K562 (cell line): ENCODE measurements at regions not wholly inside any gene's neighbourhood (a gene's known extent, or its start where the extent isn't known, plus 50 kb on each side); places are given as distances from the start of the nearest gene placed in this dataset.

Experiments used
- ADNP ChIP-seq: fragments of 200-800 bp; sonication (Bioruptor generic); IDR thresholded peaks from 2 replicates; pipeline ENCODE4 v1.6.1; 2016; ENCODE audit warnings: missing genetic modification characterization, missing compliant biosample characterization
- BCL6 ChIP-seq: fragments of 250-450 bp; sonication (Bioruptor Pico); IDR thresholded peaks from 2 replicates; pipeline ENCODE4 v1.4.0; 2020
- BRD4 ChIP-seq: fragments of 200-600 bp; sonication (generic); IDR thresholded peaks from 2 replicates; pipeline ENCODE4 v1.6.1; 2017; ENCODE audit warnings: inconsistent platforms
- DMBX1 ChIP-seq: fragments of 250-450 bp; sonication (Bioruptor Pico); IDR thresholded peaks from 2 replicates; pipeline ENCODE4 v1.8.0; 2022; ENCODE audit warnings: inconsistent platforms, mild to moderate bottlenecking, moderate library complexity, borderline replicate concordance
- HES1 ChIP-seq: fragments of 450-650 bp; IDR thresholded peaks from 2 replicates; pipeline ENCODE4 v1.6.1; 2016; ENCODE audit warnings: low read depth, mild to moderate bottlenecking, moderate library complexity
- KLF13 ChIP-seq: fragments of 450-650 bp; IDR thresholded peaks from 2 replicates; pipeline ENCODE4 v1.6.1; 2016; ENCODE audit warnings: missing genetic modification characterization, low read depth, mild to moderate bottlenecking, missing compliant biosample characterization, moderate library complexity, borderline replicate concordance
- MYNN ChIP-seq, 2 experiments: sonication (generic); formaldehyde crosslinking in 1 of 2; IDR thresholded peaks; 2 replicates each; pipeline versions ENCODE4 v1.5.0 to v1.6.1; 2016 to 2020; ENCODE audit warnings: antibody characterized with exemption in 1 of 2, missing genetic modification reagents in 1 of 2
- NR4A1 ChIP-seq, 2 experiments: fragments of 250-450 bp in 1 of 2; fragments of 450-650 bp in 1 of 2; sonication (Bioruptor Pico) in 1 of 2; IDR thresholded peaks; 2 replicates each; pipeline versions ENCODE4 v1.4.0 to v1.6.1; 2016 to 2020; ENCODE audit warnings: mild to moderate bottlenecking in 2 of 2, missing compliant biosample characterization in 1 of 2, missing genetic modification characterization in 1 of 2, moderate library complexity in 1 of 2
- PBX2 ChIP-seq, 2 experiments: IDR thresholded peaks in 1 of 2; conservative IDR thresholded peaks in 1 of 2; 2 replicates each; pipeline ENCODE4 v1.6.1; 2016; ENCODE audit warnings: low read depth in 2 of 2, mild to moderate bottlenecking in 1 of 2, missing compliant biosample characterization in 1 of 2, missing genetic modification characterization in 1 of 2, moderate library complexity in 1 of 2
- RAD21 ChIP-seq, 2 experiments: fragments of 250-450 bp in 1 of 2; fragments of 450-650 bp in 1 of 2; sonication (Bioruptor Pico) in 1 of 2; formaldehyde crosslinking in 1 of 2; IDR thresholded peaks in 1 of 2; conservative IDR thresholded peaks in 1 of 2; 2 replicates each; pipeline versions ENCODE4 v1.4.0 to v1.8.0; 2020 to 2022; ENCODE audit warnings: mild to moderate bottlenecking in 2 of 2, moderate library complexity in 1 of 2
- SMARCC2 ChIP-seq: fragments of 450-650 bp; IDR thresholded peaks from 2 replicates; pipeline ENCODE4 v1.6.1; 2017; ENCODE audit warnings: antibody characterized with exemption, moderate library complexity, mild to moderate bottlenecking, low read depth
- ZBTB11 ChIP-seq, 3 experiments: fragments of 200-800 bp in 1 of 3; fragments of 250-450 bp in 1 of 3; fragments of 450-650 bp in 1 of 3; sonication (Bioruptor Pico) in 1 of 3; sonication (Bioruptor generic) in 1 of 3; formaldehyde crosslinking in 1 of 3; IDR thresholded peaks; 2 replicates each; pipeline versions ENCODE4 v1.6.1 to v1.8.0; 2016 to 2022; ENCODE audit warnings: mild to moderate bottlenecking in 2 of 3, missing genetic modification characterization in 2 of 3, missing compliant biosample characterization in 1 of 3, moderate library complexity in 1 of 3
- ZMIZ1 ChIP-seq, 2 experiments: fragments of 150-350 bp in 1 of 2; IDR thresholded peaks; 2 replicates each; pipeline ENCODE4 v1.6.1; 2012 to 2016; ENCODE audit warnings: low read depth in 2 of 2, low read length in 2 of 2, mild to moderate bottlenecking in 1 of 2, moderate library complexity in 1 of 2

GRCh38 chr11:95542868-95543551, 246.6 kb downstream of the FAM76B start (continued):
- TF ChIP-seq ZBTB11 (CRISPR knock-in tag; IDR thresholded peaks at IDR 0.05) = peak in 1 of 3 experiments; percentile 72; a peak in 1 of 6 replicates
- peak; percentile 43; the same call in 1 of the 2 replicates for TF ChIP-seq ADNP (tag)
- no peak for TF ChIP-seq NR4A1 (CRISPR knock-in tag; IDR thresholded peaks at IDR 0.05)
- TF ChIP-seq NR4A1 (tag; IDR thresholded peaks at IDR 0.05) = peak; percentile 65; the same call in 1 of the 2 replicates
- TF ChIP-seq PBX2 (CRISPR knock-in tag; IDR thresholded peaks at IDR 0.05; ENCODE audit: low read depth) = no peak
- peak; percentile 85 for TF ChIP-seq PBX2 (tag; conservative IDR thresholded peaks at IDR 0.05; ENCODE audit: low read depth)
- peak; percentile 74 for TF ChIP-seq HES1
- TF ChIP-seq RAD21 (CRISPR knock-in tag; conservative IDR thresholded peaks at IDR 0.05 in 1 of 2, IDR thresholded peaks at IDR 0.05 in 1 of 2) = peak; percentile 14 to 24; a peak in 3 of 4 replicates
- peak; percentile 93 for TF ChIP-seq SMARCC2
- TF ChIP-seq KLF13 (tag) = no peak
- no peak for TF ChIP-seq BRD4
- peak; percentile 97 for TF ChIP-seq MYNN (IDR thresholded peaks at IDR 0.05)
- TF ChIP-seq MYNN (CRISPR knock-in tag; IDR thresholded peaks at IDR 0.05) = no peak
- peak in 1 of 2 experiments; percentile 98; a peak in 2 of 4 replicates for TF ChIP-seq ZMIZ1 (IDR thresholded peaks at IDR 0.05; ENCODE audit: low read depth in 2 of 2, low read length in 2 of 2)
- peak; percentile 70 for TF ChIP-seq DMBX1 (CRISPR knock-in tag)
- peak; percentile 42; the same call in 1 of the 2 replicates for TF ChIP-seq BCL6 (CRISPR knock-in tag)
